ENCODE measurements at regions not wholly inside any gene's neighbourhood (a gene's known extent, or its start where the extent isn't known, plus 50 kb on each side); places are given as distances from the start of the nearest gene placed in this dataset.

DNA sequence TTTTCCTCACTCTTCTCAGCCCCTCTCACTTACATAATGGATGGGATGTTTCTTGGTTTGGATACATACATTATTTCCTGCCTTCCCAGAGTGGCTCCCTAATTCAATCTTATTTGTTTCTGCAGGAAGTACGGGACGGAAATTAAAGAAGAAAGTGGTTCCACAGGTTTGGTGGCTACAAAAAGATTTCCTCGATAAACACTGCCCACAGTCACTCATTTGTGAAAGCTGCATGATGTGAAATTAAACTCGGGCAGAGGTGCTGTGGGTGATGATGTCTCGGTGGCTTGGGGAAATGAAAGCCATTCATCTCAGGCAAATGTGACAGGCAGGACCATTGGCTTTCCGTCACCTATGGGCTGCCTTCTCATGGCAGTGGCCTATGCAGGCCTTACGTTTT is 119.5 kb upstream of the KCNG1 start:
- TF ChIP-seq EP300 (IDR thresholded peaks at IDR 0.05) (no peak), POLR2AphosphoS5 (IDR thresholded peaks at IDR 0.05) (no peak), POLR2A (IDR thresholded peaks at IDR 0.05) (no peak)
- TF ChIP-seq, protein P1, sequence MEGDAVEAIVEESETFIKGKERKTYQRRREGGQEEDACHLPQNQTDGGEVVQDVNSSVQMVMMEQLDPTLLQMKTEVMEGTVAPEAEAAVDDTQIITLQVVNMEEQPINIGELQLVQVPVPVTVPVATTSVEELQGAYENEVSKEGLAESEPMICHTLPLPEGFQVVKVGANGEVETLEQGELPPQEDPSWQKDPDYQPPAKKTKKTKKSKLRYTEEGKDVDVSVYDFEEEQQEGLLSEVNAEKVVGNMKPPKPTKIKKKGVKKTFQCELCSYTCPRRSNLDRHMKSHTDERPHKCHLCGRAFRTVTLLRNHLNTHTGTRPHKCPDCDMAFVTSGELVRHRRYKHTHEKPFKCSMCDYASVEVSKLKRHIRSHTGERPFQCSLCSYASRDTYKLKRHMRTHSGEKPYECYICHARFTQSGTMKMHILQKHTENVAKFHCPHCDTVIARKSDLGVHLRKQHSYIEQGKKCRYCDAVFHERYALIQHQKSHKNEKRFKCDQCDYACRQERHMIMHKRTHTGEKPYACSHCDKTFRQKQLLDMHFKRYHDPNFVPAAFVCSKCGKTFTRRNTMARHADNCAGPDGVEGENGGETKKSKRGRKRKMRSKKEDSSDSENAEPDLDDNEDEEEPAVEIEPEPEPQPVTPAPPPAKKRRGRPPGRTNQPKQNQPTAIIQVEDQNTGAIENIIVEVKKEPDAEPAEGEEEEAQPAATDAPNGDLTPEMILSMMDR (IDR thresholded peaks at IDR 0.05), result no peak
- Histone ChIP-seq H3K4me3 (no peak overlapping the region), H3K27ac (no peak overlapping the region), H3K36me3 (no peaks in the 10 kb centered on the region), H3K27me3 (peaks cover 0 to 31% (median 0%) of the 10 kb centered on the region in 3 donors), H3K4me1 (no peaks in the 10 kb centered on the region), H3K9me3 (peaks cover 0 to 9% (median 4%) of the 10 kb centered on the region in 4 donors)
- WGBS, 5 donors, result 32 to 59% (median 40%) methylated on average over 7 of the region's 7 CpGs
- peak in 1 of 2 donors; percentile 69 for DNase-seq
- intact Hi-C loops (cut with DNase I; ENCODE audit: low total_unique reads), result no loop called here

DNA sequence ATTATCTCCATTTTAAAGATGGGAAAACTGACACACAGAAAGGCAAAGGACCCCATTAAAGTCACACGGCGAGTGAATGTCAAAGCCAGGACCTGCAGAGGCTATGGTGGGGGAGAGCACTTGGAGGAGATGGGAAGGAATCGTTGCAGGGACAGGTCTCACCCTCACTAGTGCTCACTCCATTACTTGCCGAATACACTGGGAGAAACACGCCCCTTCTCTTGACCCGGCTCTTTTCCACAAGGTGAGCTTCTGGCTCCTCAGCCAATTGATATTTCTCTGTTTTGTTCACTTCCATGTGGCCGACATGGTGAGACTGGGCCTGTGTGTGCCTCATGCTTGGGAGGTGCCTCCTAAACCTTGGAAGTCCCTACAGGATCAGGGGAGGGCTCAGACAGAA is 117.8 kb upstream of the KCNG1 start:
- H3K27me3 ChIP-seq, result peaks cover 0 to 28% (median 0%) of the 10 kb centered on the region in 3 donors
- H3K4me3 ChIP-seq, result no peak overlapping the region
- no peaks in the 10 kb centered on the region for H3K4me1 ChIP-seq
- H3K36me3 ChIP-seq, result no peaks in the 10 kb centered on the region
- intact Hi-C loops (cut with DNase I; ENCODE audit: low total_unique reads), result no loop called here
- no peak for TF ChIP-seq POLR2A (IDR thresholded peaks at IDR 0.05)
- no peak for TF ChIP-seq EP300 (IDR thresholded peaks at IDR 0.05)
- no peak for TF ChIP-seq POLR2AphosphoS5 (IDR thresholded peaks at IDR 0.05)
- TF ChIP-seq, protein P1 (IDR thresholded peaks at IDR 0.05), result no peak
- peaks cover 0 to 6% (median 3%) of the 10 kb centered on the region in 4 donors for H3K9me3 ChIP-seq
- no peak for DNase-seq
- WGBS, 5 donors, result 88 to 97% (median 95%) methylated on average over 7 of the region's 7 CpGs
- no peak overlapping the region for H3K27ac ChIP-seq

DNA sequence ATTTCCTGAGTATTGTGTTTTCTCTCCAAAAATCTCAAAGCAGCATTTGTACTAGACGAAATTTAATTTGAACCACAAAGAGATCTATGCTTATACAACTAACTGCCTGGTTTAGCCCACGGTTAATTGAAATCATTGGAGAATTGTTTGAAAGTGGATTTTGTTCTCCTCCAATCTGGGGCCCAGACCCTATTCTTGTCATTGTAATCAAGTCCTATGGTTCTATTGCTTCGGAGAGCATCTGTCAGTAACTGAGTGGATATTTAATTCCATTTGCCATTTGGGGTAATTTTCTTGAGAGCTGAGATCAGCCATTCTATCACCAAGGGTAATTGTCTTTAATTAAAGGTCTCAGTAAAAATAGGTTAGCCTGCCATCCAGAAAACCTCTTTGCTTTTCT is 117.0 kb upstream of the KCNG1 start:
- H3K4me3 ChIP-seq, result no peak overlapping the region
- no peaks in the 10 kb centered on the region for H3K4me1 ChIP-seq
- no peak for DNase-seq
- TF ChIP-seq, protein P1 (IDR thresholded peaks at IDR 0.05), result no peak
- TF ChIP-seq POLR2A (IDR thresholded peaks at IDR 0.05), result no peak
- TF ChIP-seq EP300 (IDR thresholded peaks at IDR 0.05), result no peak
- TF ChIP-seq POLR2AphosphoS5 (IDR thresholded peaks at IDR 0.05), result no peak
- H3K27me3 ChIP-seq, result peaks cover 0 to 22% (median 0%) of the 10 kb centered on the region in 3 donors
- no peaks in the 10 kb centered on the region for H3K36me3 ChIP-seq
- H3K9me3 ChIP-seq, result no peaks in the 10 kb centered on the region
- intact Hi-C loops (cut with DNase I; ENCODE audit: low total_unique reads), result no loop called here
- no peak overlapping the region for H3K27ac ChIP-seq
- 73 to 89% (median 85%) methylated on average over 3 of the region's 3 CpGs for WGBS, 5 donors

DNA sequence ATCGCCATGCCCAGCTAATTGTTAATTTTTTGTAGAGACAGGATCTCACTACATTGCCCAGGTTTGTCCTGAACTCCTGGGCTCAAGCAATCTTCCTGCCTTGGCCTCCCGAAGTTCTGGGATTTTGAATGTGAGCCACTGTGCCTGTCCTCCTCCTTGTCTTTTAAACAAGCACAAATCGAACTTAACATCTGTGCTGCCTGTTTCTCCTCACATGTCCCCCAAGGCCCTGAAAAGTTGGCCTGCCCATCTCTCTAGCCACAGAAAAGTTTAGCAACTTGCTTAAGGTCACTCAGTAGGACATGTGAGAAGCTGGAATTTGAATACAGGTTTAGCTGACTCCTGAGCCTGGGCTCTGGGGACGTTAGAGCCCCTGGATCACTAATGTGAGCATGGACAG is 115.7 kb upstream of the KCNG1 start:
- 71 to 81% (median 77%) methylated on average over 4 of the region's 4 CpGs for WGBS, 5 donors
- Histone ChIP-seq H3K4me1 (no peaks in the 10 kb centered on the region), H3K36me3 (no peaks in the 10 kb centered on the region), H3K27me3 (peaks cover 0 to 11% (median 0%) of the 10 kb centered on the region in 3 donors), H3K4me3 (no peak overlapping the region), H3K9me3 (no peaks in the 10 kb centered on the region), H3K27ac (no peak overlapping the region)
- intact Hi-C loops (cut with DNase I; ENCODE audit: low total_unique reads), result no loop called here
- TF ChIP-seq, protein P1 (IDR thresholded peaks at IDR 0.05), result no peak
- no peak for TF ChIP-seq POLR2AphosphoS5 (IDR thresholded peaks at IDR 0.05)
- DNase-seq, result no peak

All from stomach (tissue), 8 donors.